Lower leg skin (tissue), 3 donors: ENCODE measurements at regions not wholly inside any gene's neighbourhood (a gene's known extent, or its start where the extent isn't known, plus 50 kb on each side); places are given as distances from the start of the nearest gene placed in this dataset.

ENCODE experiments used
- CTCF ChIP-seq, 3 donors: fragments of 450-650 bp; IDR thresholded peaks; one replicate each; pipeline ENCODE4 v1.5.1; 2016; ENCODE audit warnings: antibody characterized with exemption in 3 of 3, mild to moderate bottlenecking in 3 of 3, moderate library complexity in 2 of 3
- POLR2A ChIP-seq, 2 donors: fragments of 450-650 bp; IDR thresholded peaks; one replicate each; pipeline ENCODE4 v1.6.1; 2016 to 2017; ENCODE audit warnings: antibody characterized with exemption in 2 of 2, mild to moderate bottlenecking in 1 of 2, moderate library complexity in 1 of 2

- TF ChIP-seq CTCF (IDR thresholded peaks at IDR 0.05) (no peak), POLR2A (IDR thresholded peaks at IDR 0.05) (no peak)
These were observed 344.2 kb downstream of the TMEM161B start for GRCh38 chr5:87924436-87924835.
